ENCODE measurements at regions not wholly inside any gene's neighbourhood (a gene's known extent, or its start where the extent isn't known, plus 50 kb on each side); places are given as distances from the start of the nearest gene placed in this dataset.
A peak's percentile ranks its signal among the peaks of the same experiment; 100 is the strongest.
"Not testable (repeated sequence)": the region's sequence is repeated elsewhere in the genome, so short reads cannot be mapped to it uniquely, and the experiment has no call there.

DNA sequence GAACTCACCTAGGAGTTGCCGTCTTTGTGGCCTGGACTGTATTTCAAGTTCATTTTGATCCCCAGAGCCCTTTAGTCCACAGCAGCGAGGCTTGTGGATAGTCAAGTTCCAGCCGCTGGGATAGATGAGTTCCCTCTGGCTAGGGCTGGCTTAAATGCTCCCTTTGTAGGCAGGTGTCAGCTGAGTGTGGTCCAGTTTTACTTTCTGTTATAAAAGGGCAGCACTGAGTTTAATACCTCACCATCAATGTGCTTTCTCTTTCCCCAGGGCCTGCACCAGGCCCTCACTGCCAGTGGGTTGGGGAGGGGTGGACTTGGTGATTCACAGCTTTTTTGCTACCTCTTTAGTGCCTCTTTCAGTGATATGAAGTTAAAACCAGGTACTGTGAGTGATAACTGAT, 188.2 kb downstream of the SLCO4C1 start:
- CTCF ChIA-PET = no interaction called here
- H3K4me1 Mint-ChIP-seq (ENCODE audit: low read depth) = no peaks in the 10 kb centered on the region
- no peaks in the 10 kb centered on the region for H3K9me3 Mint-ChIP-seq
- H3K36me3 Mint-ChIP-seq (ENCODE audit: low read depth) = no peaks in the 10 kb centered on the region
- H3K4me3 Mint-ChIP-seq = no peak overlapping the region
- POLR2A ChIA-PET = no interaction called here
- intact Hi-C loops (cut with micrococcal nuclease) = no loop called here
- TF ChIP-seq, protein P1, sequence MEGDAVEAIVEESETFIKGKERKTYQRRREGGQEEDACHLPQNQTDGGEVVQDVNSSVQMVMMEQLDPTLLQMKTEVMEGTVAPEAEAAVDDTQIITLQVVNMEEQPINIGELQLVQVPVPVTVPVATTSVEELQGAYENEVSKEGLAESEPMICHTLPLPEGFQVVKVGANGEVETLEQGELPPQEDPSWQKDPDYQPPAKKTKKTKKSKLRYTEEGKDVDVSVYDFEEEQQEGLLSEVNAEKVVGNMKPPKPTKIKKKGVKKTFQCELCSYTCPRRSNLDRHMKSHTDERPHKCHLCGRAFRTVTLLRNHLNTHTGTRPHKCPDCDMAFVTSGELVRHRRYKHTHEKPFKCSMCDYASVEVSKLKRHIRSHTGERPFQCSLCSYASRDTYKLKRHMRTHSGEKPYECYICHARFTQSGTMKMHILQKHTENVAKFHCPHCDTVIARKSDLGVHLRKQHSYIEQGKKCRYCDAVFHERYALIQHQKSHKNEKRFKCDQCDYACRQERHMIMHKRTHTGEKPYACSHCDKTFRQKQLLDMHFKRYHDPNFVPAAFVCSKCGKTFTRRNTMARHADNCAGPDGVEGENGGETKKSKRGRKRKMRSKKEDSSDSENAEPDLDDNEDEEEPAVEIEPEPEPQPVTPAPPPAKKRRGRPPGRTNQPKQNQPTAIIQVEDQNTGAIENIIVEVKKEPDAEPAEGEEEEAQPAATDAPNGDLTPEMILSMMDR (IDR thresholded peaks at IDR 0.05) = no peak
- H3K27ac Mint-ChIP-seq = no peak overlapping the region
- ATAC-seq = no peak
- H3K27me3 Mint-ChIP-seq = no peaks in the 10 kb centered on the region
- no peak for DNase-seq

DNA sequence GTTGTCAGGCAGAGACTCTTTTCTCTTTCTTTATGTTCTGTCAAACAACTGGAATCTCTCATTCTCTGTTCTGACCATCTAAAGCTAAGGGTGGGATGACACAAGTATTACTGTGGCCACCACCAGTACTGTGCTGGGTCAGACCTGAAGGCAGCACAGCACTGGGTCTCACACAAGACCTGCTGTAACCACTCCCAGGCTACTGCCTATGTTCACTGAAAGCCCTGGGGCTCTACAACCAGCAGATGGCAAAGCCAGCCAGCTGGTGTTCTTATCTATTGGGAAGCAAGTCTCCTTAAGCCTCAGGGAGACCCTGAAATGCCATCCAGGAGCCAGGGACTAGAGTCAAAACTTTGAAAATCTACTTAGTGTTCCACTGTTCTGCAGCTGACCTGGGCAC, 189.5 kb downstream of the SLCO4C1 start:
- ATAC-seq (no peak), DNase-seq (no peak)
- no peak overlapping the region for H3K27ac Mint-ChIP-seq
- H3K4me3 Mint-ChIP-seq = no peak overlapping the region
- TF ChIP-seq, protein P1 (IDR thresholded peaks at IDR 0.05) = no peak
- H3K4me1 Mint-ChIP-seq (ENCODE audit: low read depth) = no peaks in the 10 kb centered on the region
- no peaks in the 10 kb centered on the region for H3K27me3 Mint-ChIP-seq
- ChIA-PET POLR2A (no interaction called here), CTCF (interaction anchor here (1.5 kb wide), 1 partner anchor 12 kb away, joined by 4 read pairs; no protein-coding TSS in a partner anchor)
- no peaks in the 10 kb centered on the region for H3K9me3 Mint-ChIP-seq
- intact Hi-C loops (cut with micrococcal nuclease) = no loop called here
- no peaks in the 10 kb centered on the region for H3K36me3 Mint-ChIP-seq (ENCODE audit: low read depth)

DNA sequence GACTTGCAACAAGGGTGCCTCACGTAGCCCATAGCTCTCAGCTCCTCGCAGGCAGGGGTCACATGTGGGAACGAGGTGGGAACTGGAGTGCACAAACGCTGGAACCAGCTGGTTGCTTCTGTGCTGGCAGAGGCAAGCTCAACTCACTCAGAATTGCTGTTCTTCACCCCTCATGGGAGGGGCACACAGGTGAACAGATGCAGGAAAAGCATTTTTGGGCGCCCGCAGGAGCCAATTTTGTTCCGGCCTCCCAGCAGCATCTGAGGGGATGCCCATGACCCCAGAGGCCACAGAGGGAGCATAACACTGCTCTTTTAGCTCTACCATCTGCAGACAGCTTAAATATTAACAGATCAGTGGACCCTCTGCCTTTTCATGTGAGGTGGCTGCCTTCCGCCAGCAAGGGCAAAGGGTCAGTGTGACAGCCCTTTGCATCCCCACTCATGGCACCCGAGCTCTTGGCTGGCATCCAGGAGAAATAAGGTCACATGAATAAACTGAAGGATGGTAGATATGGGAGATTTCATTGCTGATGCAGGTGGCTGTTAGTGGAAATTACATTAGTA, 196.2 kb downstream of the SLCO4C1 start:
- ChIA-PET POLR2A (no interaction called here), CTCF (no interaction called here)
- Mint-ChIP-seq H3K9me3 (peaks cover 4% of the 10 kb centered on the region), H3K4me3 (no peak overlapping the region), H3K4me1 (ENCODE audit: low read depth) (no peaks in the 10 kb centered on the region), H3K36me3 (ENCODE audit: low read depth) (no peaks in the 10 kb centered on the region), H3K27me3 (no peaks in the 10 kb centered on the region), H3K27ac (no peak overlapping the region)
- DNase-seq = no peak
- TF ChIP-seq, protein P1 (IDR thresholded peaks at IDR 0.05) = no peak
- intact Hi-C loops (cut with micrococcal nuclease) = no loop called here
- ATAC-seq = no peak

DNA sequence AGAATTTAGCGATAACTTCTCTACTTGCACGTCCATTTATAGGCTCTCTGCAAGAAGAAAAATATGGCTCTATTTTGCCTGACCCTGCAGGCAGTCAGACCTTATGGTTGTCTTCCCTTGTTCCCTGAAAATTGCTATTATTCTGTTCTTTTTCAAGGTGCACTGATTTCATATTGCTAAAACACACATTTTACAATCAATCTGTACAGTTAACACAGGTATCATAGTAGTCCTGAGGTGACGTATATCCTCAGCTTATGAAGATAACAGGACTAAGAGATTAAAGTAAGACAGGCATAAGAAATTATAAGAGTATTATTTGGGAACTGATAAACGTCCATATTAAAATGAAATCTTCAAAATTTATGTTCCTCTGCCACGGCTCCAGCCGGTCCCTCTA, 197.0 kb downstream of the SLCO4C1 start:
- H3K4me1 Mint-ChIP-seq (ENCODE audit: low read depth); H3K9me3 Mint-ChIP-seq; POLR2A ChIA-PET; H3K27me3 Mint-ChIP-seq; intact Hi-C loops (cut with micrococcal nuclease); ATAC-seq; DNase-seq; H3K4me3 Mint-ChIP-seq; H3K27ac Mint-ChIP-seq; H3K36me3 Mint-ChIP-seq (ENCODE audit: low read depth): not testable (repeated sequence)
- CTCF ChIA-PET = interaction anchor here (1.8 kb wide), 1 partner anchor 11 kb away, joined by 3 read pairs; no protein-coding TSS in a partner anchor

DNA sequence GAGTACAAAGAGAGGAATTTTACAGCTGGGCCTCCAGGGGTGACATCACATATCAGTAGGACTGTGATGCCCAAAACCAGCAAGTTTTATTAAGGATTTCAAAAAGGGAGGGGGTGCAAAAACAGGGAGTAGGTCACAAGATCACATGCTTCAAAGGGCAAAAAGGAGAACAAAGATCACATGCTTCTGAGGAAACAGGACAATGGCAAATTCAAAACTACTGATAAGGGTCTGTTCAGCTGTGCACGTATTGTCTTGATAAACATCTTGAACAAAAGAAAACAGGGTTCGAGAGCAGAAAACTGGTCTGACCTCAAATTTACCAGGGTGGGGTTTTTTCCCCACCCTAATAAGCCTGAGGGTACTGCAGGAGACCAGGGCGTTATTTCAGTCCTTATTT, 197.5 kb downstream of the SLCO4C1 start:
- H3K4me3 Mint-ChIP-seq = not testable (repeated sequence)

DNA sequence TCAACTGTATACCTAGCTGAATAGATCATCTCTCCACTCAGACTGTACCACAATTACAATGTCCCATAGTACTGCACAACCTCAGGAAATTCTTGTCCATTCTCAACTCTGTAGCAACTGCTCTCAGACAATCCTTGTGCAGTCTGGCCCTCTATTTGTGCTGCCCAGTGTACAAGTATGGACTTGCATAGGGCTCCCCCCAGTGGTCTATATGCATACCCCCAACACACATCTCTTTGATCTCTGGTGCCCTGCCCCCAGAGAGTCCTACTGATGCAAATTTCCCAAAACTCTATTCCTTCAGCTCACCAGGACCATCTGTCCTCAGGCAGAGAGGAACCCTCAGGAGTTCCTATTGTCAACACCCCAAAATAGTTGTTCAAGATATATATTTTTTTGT, 205.3 kb downstream of the SLCO4C1 start:
- ChIA-PET POLR2A (no interaction called here), CTCF (interaction anchor here (1.0 kb wide), 1 partner anchor 19 kb away, joined by 3 read pairs; no protein-coding TSS in a partner anchor)
- peak; percentile 66 for ATAC-seq
- intact Hi-C loops (cut with micrococcal nuclease) = no loop called here
- Mint-ChIP-seq H3K4me1 (ENCODE audit: low read depth) (no peaks in the 10 kb centered on the region), H3K27ac (no peak overlapping the region), H3K9me3 (no peaks in the 10 kb centered on the region), H3K27me3 (no peaks in the 10 kb centered on the region), H3K4me3 (no peak overlapping the region), H3K36me3 (ENCODE audit: low read depth) (no peaks in the 10 kb centered on the region)
- peak; percentile 22 for DNase-seq
- TF ChIP-seq, protein P1 (IDR thresholded peaks at IDR 0.05) = peak; percentile 24

More for the DNA sequence above, 197.5 kb downstream of the SLCO4C1 start:
- POLR2A ChIA-PET; DNase-seq; H3K27ac Mint-ChIP-seq; intact Hi-C loops (cut with micrococcal nuclease); H3K4me1 Mint-ChIP-seq (ENCODE audit: low read depth); H3K9me3 Mint-ChIP-seq; ATAC-seq; H3K36me3 Mint-ChIP-seq (ENCODE audit: low read depth); H3K27me3 Mint-ChIP-seq: not testable (repeated sequence)
- CTCF ChIA-PET = interaction anchor here (1.8 kb wide), 1 partner anchor 10 kb away, joined by 3 read pairs; no protein-coding TSS in a partner anchor
